Superior temporal gyrus (tissue), 1 donor: ENCODE measurements at regions not wholly inside any gene's neighbourhood (a gene's known extent, or its start where the extent isn't known, plus 50 kb on each side); places are given as distances from the start of the nearest gene placed in this dataset.
"Not testable (repeated sequence)": the region's sequence is repeated elsewhere in the genome, so short reads cannot be mapped to it uniquely, and the experiment has no call there.

Experiments
- DNase-seq: peaks from one replicate; pipeline ENCODE4 v3.0.0-alpha.2; 2016; ENCODE audit errors: extremely low spot score

DNA sequence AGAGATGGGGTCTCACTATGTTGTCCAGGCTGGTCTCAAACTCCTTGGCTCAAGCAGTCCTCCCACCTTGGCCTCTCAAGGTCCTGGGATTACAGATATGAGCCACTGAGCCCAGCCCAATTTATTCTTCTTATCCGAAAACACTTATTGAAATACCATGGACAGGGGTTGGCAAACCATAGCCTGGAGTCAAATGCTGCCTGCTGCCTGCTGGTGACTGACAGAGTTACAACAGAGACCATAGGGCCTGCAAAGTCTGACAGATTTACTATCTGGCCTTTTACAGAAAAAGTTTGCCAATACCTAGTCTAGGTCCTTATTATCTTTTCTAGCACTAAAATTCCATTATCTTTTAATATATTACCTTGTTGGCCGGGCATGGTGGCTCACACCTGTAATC lies 87.1 kb upstream of the ZNF281 start:
- DNase-seq, result no peak

GRCh38 chr1:200495901-200496300 lies 86.1 kb upstream of the ZNF281 start:
- no peak for DNase-seq

GRCh38 chr1:200493344-200493743 lies 83.5 kb upstream of the ZNF281 start:
- DNase-seq, result no peak

DNA sequence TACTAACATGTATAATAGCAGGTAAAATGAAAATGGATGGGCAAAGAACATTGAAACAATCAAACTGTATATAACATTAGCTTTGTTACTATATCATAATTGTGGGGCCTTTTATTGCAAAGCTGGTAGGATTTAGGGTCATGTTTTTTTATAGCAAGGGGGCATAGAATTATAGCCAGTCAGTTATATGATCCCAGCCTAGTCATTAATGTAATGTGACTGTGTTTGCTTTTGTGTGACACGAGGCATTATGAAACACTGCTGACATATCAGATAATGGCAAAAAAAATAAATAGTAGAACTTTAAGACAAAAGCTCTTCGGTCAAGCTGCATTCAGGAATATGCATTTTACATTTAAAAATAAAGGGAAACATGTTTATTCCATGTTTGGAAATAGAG lies 81.3 kb upstream of the ZNF281 start:
- DNase-seq, result no peak

- no peak for DNase-seq
Measured at GRCh38 chr1:200490183-200490582, 80.3 kb upstream of the ZNF281 start.

GRCh38 chr1:200488375-200489165 lies 78.7 kb upstream of the ZNF281 start:
- DNase-seq, result peak; percentile 90

- DNase-seq, result no peak
Measured at GRCh38 chr1:200487650-200488049, 77.8 kb upstream of the ZNF281 start.

GRCh38 chr1:200486634-200487033 lies 76.8 kb upstream of the ZNF281 start:
- DNase-seq, result no peak

DNA sequence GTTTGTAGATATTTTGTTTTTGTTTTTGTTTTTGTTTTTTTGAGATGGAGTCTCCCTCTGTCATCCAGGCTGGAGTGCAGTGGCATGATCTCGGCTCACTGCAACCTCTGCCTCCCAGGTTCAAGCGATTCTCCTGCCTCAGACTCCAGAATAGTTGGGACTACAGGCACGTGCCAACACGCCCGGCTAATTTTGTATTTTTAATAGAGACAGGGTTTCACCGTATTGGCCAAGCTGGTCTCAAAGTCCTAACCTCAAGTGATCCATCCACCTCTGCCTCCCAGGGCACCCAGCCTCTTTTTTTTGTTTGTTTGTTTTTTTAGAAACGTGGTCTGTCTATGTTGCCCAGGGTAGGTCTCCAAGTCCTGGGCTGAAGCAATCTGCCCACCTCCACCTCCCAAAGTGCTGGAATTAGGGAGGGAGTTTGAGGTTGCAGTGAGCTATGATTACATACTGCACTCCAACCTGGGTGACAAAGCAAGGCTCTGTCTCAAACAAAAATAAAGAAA lies 74.7 kb upstream of the ZNF281 start:
- not testable (repeated sequence) for DNase-seq

GRCh38 chr1:200483491-200484143 lies 73.8 kb upstream of the ZNF281 start:
- no peak for DNase-seq

GRCh38 chr1:200480964-200481363 lies 71.1 kb upstream of the ZNF281 start:
- no peak for DNase-seq

DNA sequence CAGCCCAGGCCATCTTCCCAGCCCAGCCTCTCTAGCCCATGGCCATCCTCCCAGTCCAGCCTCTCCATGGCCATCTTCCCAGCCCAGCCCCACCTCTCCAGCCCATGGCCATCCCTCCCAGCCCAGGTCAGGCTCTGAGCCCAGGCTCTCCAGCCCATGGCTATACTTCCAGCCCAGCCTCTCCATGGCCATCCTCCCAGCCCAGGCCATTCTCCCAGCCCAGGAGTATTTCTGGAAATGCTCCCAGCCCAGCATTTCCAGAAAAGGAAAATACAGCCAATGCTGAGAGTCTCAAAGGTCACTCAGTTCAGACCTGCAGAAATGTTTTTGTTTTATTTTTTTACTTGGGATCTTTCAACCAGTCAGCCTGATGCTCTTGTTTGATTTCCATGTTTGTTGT lies 70.0 kb upstream of the ZNF281 start:
- DNase-seq, result no peak

- no peak for DNase-seq
Measured at GRCh38 chr1:200478945-200479558, 69.2 kb upstream of the ZNF281 start.

- DNase-seq, result no peak
Measured at GRCh38 chr1:200478239-200478623, 68.4 kb upstream of the ZNF281 start.

DNA sequence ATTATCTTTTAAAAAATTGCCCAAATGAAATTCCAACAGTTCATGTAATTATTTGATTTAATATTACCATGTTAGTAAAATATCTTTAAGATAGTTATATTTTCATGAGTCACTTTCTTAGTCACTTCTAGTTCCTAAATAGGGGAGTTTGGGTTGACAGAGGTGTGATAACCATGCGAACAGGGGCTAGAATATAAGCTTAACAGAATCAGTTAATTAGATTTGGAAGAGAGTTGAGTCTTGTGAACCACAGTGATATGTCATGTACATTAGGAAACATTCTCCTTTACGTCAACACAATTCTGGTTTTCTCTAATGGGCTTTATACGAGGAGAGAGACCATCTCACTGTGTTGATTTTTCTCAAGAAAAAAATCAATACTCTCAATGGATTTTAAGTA lies 64.8 kb upstream of the ZNF281 start:
- DNase-seq, result no peak

DNA sequence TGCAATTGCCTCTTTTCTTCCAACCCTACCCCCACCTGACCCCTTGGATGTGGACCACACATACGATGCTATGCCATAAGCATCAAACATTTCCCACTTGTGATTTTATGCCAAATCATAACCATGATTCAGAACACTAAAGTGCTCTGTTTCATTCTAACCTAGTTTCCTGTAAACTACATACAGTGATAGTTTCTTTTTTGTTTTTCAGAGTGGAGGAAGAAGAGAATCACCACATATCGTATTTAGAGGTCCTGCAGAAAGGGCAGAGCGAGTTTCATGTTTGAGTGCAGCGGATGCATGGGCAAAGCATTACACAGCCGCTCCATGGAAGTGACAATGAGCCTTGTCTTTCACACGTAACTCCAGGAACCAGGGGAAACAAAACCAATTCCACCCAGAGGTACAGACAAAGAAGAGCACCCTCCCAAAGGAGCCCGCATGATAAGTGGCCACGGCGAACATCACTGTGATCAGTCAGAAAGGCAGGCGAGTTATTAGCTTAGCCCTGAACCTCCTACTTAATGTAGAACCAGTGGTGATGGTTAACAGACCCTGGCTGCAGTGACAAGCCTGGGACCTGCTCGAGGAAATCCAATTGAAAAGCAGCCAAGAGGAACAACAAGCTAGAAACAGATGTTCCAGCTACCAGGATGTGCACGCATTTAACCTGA lies 64.0 kb upstream of the ZNF281 start:
- no peak for DNase-seq

DNA sequence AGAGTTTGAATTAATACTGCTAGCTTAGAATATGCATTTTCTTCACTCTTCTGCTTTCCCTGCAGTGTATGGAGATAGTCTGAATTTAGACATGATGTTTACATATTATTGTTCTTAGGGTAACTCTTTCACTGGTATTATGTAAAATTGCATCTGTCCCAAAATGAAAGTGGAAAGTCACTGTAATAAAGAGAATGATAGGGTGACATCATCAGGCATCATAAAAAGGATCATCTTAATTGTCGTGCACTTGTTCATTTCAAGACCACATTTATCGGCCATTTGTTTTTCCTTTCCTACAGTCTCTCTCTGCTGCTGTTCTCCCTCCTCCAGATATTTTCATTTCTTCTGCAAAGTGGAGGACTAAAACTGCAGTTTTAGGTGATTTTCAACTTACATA lies 61.9 kb upstream of the ZNF281 start:
- DNase-seq, result no peak

DNA sequence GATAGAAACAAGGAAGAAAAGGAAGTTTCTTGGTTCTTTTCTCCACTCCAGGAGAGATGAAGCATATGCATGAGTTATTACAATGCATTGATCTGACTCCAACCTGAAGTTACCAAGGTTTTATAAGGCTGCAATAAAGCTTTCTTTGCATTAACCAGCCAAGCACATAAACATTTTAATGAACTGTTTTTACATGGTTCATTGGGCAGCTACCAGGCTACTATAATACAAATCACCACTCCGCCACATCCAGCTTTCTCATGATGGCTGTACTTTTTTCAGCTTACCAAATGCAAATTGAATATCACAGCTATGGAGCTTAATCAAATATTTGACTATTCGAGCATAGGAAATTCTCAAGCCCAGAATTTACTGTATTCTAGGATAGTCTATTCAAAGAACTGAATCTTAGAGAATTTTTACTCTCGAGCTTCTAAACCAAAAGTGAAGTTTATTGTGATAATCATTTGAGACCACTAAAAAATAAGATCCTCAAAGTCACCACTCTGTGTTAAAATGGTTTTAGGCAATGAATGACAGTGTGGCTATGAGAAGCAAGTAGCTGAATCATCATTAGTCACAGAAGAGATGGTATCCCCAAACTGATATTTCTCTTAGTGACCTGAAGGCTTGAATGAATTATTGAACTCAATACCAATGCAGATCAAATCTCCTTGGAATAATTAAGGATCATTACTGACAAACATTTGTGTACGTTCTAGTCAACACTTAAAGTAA lies 58.6 kb upstream of the ZNF281 start:
- no peak for DNase-seq

DNA sequence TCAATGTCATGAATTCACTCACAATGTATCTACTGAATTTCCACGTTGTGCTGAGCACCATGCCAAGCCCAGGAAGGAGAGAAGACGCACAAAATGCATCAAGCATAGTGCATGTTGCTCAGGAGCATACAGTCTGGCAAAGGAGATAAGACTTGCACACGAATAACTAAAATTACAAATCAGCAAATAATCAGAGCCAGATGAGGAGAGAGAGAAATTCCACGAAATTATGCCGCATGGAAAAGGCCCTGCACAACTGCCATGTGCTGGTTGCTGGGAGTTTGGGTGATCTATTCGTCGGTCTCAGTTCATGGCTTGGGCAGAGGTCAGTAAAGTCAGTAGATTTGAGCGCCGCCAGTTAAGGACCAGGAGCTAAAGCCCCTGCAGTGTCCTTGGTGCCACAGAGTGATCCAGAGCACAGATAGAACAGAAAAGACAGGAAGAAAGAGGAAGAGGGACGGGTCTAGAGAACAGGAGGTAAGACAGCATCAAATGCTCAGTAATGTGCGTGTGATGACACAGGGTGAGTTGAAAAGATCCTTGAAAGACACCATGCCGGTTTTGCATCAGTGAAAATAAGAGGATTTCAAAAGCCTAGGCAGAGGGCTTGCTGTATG lies 55.1 kb upstream of the ZNF281 start:
- no peak for DNase-seq
